Activated T-cell treated with anti-CD3 and anti-CD28 coated beads, Interleukin-2, amount 50 U/mL, for 48 hours (primary cell): ENCODE measurements at regions not wholly inside any gene's neighbourhood (a gene's known extent, or its start where the extent isn't known, plus 50 kb on each side); places are given as distances from the start of the nearest gene placed in this dataset.
"Not testable (repeated sequence)": the region's sequence is repeated elsewhere in the genome, so short reads cannot be mapped to it uniquely, and the experiment has no call there.

Experiments
- DNase-seq, 2 experiments: peaks; one replicate each; pipeline ENCODE4 v3.0.0-alpha.2; 2020

GRCh38 chr18:46236156-46236555 lies 132.0 kb downstream of the HAUS1 start:
- DNase-seq: no peak

GRCh38 chr18:46237891-46238290 lies 133.7 kb downstream of the HAUS1 start:
- no peak for DNase-seq

DNA sequence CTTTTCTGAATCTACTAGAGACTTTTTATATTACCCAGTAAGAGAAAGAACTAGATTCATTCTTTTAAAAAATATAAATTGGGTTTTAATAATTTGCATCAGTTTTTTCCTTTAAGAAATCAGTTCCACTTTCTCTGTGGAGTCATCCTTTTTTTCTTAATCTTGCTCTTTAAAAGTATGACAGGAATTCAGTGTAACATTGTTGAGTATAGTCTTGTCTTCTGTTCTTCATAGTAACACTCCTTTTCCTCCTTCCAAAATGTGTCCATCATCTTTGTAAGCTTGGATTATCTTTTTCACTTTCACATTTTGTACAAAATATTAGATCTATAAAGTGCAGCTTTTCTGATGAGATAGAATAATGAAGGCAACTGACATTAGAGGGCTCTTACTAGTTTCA lies 135.4 kb downstream of the HAUS1 start:
- DNase-seq: no peak

- no peak for DNase-seq
These were observed 135.8 kb downstream of the HAUS1 start for GRCh38 chr18:46239998-46240397.

- not testable (repeated sequence) for DNase-seq
These were observed 137.2 kb downstream of the HAUS1 start for GRCh38 chr18:46241393-46241792.

DNA sequence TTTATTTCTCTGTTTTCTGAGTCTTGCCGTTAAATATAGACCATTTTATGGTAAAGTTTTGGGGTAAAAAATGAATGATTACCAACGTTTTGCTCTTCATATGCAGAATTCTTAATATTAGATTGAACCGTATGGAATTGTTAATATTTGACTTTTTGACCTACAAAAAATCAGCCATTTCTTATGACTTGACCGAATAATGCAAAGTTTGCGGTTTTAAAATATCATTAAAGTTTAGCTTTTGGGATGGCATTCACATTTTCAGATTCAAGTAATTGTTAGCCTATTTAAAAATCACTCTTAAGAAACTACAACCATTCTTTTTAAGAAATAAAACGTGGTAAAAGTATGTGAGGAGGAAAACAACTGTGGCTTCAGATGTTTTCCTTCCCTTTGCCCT lies 138.0 kb downstream of the HAUS1 start:
- no peak for DNase-seq

DNA sequence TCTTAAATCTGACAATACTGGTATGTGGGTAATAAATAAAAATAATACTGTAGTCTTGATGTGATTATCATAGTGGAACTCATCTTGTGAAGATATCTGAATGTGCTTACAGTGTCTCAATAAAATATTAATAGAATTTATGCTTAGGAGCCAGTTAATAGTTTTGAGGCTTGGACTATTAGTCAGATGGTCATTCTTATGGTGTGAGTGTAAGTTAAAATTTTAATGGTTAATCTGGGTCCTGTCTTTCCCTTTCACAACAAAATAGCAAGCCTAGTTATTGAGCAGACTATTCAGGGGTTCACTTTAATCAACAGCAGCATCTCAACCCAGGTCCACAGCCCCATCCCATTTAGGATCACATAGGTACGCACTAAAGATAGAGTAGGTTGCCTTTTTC lies 138.9 kb downstream of the HAUS1 start:
- no peak for DNase-seq

GRCh38 chr18:46243673-46244072 lies 139.5 kb downstream of the HAUS1 start:
- DNase-seq: no peak

DNA sequence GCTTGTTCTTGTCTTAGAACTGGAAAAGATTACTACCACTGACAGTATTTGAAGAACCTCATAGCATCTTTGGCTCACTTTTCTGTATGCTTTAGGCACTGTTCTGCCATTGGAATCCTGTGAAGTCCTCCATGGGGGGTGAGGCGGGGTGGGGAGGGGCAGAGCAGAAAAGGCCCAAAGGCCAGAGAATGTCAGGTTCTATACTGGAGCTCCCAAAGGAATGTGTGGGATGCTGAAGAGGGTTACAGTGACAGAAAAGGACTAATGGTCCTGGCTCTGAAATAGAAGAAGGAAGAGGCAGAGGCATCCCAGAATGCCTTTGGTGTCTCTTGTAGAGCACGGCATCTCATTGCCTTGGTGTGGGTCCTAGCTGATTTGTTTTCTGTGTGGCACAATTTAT lies 141.9 kb downstream of the HAUS1 start:
- no peak for DNase-seq

- no peak for DNase-seq
These were observed 143.8 kb downstream of the HAUS1 start for GRCh38 chr18:46247942-46248341.

- DNase-seq: no peak
These were observed 146.1 kb downstream of the HAUS1 start for GRCh38 chr18:46250084-46250811.

GRCh38 chr18:46250812-46251173 lies 146.6 kb downstream of the HAUS1 start:
- DNase-seq: no peak

DNA sequence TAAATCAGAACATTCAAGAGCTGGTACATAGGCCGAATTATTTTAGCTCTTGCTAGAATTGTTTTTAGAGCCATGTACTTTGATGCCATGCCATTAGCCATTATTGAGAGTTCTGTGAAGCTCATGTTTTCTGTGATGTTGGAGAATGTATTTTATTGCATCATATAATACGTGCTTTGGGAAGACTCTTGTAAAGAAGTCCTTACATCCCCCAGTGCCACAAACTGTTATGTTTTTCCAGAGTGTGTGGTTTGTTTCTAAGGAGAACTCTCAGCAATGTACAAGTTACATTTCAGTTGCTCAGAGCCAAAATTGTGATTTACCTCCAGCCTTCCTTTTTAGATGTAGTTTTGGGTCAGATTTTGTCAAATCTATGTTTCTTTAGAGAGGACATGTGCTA lies 148.6 kb downstream of the HAUS1 start:
- no peak for DNase-seq

- no peak for DNase-seq
These were observed 149.3 kb downstream of the HAUS1 start for GRCh38 chr18:46253498-46253897.

GRCh38 chr18:46256078-46256477 lies 151.9 kb downstream of the HAUS1 start:
- DNase-seq: no peak

DNA sequence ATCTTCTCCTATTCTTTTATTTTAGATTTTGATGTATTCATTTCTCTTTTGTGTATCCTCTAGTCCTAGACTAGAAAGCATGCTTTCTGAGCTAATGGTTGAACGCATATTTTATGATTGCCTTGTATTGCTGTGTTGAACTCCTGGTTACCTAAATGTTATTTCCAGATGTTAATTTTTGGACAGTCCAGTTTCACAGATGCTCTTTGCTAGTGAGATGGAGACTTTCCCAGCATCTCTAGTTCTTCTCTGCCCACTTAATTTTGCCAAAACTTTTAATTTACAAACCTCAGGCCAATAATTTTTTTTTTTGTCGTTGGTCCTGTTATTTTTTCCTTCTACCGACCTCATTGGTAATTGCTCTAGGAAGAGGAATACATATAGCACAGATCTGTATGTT lies 153.2 kb downstream of the HAUS1 start:
- DNase-seq: no peak

- no peak for DNase-seq
These were observed 156.1 kb downstream of the HAUS1 start for GRCh38 chr18:46260016-46260878.

GRCh38 chr18:46260879-46261143 lies 156.6 kb downstream of the HAUS1 start:
- no peak for DNase-seq

DNA sequence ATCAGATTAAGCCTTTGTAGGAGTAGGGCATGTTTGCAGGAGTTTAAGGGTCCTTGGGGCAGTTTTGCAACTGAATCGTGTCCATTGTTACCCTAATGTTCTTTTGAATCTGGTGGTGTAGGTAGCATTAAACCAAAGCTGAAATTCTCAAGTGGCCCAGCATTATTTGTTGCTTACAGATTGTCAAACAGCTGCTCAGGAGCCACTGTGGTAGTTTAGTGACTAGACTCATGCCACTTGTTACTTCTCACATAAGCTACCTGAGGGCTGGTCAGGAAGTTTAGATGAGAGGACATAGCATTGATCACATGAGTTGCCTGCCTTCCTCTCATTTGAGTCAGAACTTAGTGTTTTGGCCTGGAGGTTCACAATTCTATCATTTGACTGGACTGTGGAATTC lies 157.6 kb downstream of the HAUS1 start:
- DNase-seq: no peak

GRCh38 chr18:46262856-46263255 lies 158.7 kb downstream of the HAUS1 start:
- no peak for DNase-seq

DNA sequence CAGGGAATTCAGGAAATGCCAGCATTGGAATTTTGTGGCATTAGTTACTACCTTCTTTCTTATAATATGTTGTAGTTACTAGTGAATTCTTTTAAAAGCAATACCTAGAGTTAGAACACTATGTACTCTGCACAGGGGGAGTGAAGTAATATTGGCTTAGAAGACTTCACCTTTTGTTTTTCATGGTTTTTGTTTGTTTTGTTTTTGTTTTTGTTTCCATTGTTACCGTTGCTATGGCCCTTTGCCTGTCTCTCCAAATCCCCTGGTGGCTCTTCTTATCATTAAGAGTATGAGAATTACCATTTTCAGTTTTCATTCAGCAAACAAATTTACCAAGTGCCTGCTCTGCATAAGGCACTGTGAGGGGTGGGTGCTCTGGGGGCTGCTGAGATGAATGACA lies 160.1 kb downstream of the HAUS1 start:
- DNase-seq: no peak

GRCh38 chr18:46265196-46266156 lies 161.3 kb downstream of the HAUS1 start:
- DNase-seq: no peak

DNA sequence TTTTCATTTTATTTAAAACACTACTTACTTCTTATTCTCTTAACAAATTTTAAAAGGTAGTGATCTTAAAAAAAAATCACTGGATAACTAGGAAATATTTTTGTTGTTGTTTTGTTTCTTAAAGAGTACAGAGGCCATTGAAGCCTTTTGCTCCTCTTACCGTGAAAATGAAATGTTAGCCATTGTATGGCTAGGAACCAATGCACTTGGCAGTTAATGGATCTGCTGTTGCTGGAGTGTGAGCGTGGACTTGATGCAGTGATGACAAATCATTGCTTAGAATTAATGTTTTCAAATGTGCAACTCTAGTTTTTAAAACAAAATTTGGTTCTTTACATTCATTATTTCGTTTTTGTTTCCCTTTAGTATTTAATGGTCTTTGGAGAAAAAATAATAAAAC lies 162.3 kb downstream of the HAUS1 start:
- no peak for DNase-seq

DNA sequence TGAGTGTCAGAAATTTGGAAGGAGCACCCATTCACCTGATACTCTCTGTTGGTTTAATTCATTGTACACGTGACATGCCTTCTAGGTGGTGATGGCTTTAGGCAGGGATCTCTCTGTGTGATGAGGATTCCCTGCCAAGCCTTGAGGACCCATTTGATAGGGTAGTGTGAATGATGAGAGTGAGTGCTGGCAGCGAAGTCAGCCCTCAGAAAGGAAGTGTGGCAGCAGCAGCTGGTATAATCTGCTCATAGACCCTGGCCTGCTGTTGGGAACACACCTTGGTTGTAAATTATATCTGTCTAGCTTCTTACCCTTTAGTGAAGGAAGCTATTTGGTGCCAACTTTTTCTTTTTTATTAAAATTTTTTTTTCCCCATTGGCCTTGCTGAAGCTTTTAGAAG lies 164.5 kb downstream of the HAUS1 start:
- no peak for DNase-seq
